ENCODE measurements at regions not wholly inside any gene's neighbourhood (a gene's known extent, or its start where the extent isn't known, plus 50 kb on each side); places are given as distances from the start of the nearest gene placed in this dataset.

- H3K36me3 Mint-ChIP-seq (ENCODE audit: low read depth): no peaks in the 10 kb centered on the region
- ATAC-seq: no peak
- Histone ChIP-seq H3F3A (replicated peaks; ENCODE audit: low read depth) (no peaks in the 10 kb centered on the region), H3K4me3 (no peak overlapping the region), H3K9me2 (ENCODE audit: insufficient read depth) (no peaks in the 10 kb centered on the region), H3K4me1 (ENCODE audit: insufficient read depth) (no peaks in the 10 kb centered on the region), H3K79me2 (replicated peaks; ENCODE audit: insufficient read depth) (no peaks in the 10 kb centered on the region), H3K27me3 (ENCODE audit: insufficient read depth) (no peaks in the 10 kb centered on the region), H4K20me1 (replicated peaks; ENCODE audit: insufficient read depth) (no peaks in the 10 kb centered on the region), H3K4me2 (no peak overlapping the region), H3K27ac (ENCODE audit: low read depth) (no peak overlapping the region), H3K36me3 (ENCODE audit: insufficient read depth) (no peaks in the 10 kb centered on the region), H2AFZ (no peak overlapping the region)
- peaks cover 11% of the 10 kb centered on the region for H3K27me3 Mint-ChIP-seq (ENCODE audit: insufficient read depth, low read depth, poor library complexity)
- no peak overlapping the region for H3K27ac Mint-ChIP-seq
- H3K4me1 Mint-ChIP-seq: peaks cover 4% of the 10 kb centered on the region; the same call in 1 of the 3 replicates
- H3K4me3 Mint-ChIP-seq: no peak overlapping the region
- DNase-seq (ENCODE audit: low spot score): no peak
- no peaks in the 10 kb centered on the region for H3K9me3 Mint-ChIP-seq
- TF ChIP-seq, protein P1, sequence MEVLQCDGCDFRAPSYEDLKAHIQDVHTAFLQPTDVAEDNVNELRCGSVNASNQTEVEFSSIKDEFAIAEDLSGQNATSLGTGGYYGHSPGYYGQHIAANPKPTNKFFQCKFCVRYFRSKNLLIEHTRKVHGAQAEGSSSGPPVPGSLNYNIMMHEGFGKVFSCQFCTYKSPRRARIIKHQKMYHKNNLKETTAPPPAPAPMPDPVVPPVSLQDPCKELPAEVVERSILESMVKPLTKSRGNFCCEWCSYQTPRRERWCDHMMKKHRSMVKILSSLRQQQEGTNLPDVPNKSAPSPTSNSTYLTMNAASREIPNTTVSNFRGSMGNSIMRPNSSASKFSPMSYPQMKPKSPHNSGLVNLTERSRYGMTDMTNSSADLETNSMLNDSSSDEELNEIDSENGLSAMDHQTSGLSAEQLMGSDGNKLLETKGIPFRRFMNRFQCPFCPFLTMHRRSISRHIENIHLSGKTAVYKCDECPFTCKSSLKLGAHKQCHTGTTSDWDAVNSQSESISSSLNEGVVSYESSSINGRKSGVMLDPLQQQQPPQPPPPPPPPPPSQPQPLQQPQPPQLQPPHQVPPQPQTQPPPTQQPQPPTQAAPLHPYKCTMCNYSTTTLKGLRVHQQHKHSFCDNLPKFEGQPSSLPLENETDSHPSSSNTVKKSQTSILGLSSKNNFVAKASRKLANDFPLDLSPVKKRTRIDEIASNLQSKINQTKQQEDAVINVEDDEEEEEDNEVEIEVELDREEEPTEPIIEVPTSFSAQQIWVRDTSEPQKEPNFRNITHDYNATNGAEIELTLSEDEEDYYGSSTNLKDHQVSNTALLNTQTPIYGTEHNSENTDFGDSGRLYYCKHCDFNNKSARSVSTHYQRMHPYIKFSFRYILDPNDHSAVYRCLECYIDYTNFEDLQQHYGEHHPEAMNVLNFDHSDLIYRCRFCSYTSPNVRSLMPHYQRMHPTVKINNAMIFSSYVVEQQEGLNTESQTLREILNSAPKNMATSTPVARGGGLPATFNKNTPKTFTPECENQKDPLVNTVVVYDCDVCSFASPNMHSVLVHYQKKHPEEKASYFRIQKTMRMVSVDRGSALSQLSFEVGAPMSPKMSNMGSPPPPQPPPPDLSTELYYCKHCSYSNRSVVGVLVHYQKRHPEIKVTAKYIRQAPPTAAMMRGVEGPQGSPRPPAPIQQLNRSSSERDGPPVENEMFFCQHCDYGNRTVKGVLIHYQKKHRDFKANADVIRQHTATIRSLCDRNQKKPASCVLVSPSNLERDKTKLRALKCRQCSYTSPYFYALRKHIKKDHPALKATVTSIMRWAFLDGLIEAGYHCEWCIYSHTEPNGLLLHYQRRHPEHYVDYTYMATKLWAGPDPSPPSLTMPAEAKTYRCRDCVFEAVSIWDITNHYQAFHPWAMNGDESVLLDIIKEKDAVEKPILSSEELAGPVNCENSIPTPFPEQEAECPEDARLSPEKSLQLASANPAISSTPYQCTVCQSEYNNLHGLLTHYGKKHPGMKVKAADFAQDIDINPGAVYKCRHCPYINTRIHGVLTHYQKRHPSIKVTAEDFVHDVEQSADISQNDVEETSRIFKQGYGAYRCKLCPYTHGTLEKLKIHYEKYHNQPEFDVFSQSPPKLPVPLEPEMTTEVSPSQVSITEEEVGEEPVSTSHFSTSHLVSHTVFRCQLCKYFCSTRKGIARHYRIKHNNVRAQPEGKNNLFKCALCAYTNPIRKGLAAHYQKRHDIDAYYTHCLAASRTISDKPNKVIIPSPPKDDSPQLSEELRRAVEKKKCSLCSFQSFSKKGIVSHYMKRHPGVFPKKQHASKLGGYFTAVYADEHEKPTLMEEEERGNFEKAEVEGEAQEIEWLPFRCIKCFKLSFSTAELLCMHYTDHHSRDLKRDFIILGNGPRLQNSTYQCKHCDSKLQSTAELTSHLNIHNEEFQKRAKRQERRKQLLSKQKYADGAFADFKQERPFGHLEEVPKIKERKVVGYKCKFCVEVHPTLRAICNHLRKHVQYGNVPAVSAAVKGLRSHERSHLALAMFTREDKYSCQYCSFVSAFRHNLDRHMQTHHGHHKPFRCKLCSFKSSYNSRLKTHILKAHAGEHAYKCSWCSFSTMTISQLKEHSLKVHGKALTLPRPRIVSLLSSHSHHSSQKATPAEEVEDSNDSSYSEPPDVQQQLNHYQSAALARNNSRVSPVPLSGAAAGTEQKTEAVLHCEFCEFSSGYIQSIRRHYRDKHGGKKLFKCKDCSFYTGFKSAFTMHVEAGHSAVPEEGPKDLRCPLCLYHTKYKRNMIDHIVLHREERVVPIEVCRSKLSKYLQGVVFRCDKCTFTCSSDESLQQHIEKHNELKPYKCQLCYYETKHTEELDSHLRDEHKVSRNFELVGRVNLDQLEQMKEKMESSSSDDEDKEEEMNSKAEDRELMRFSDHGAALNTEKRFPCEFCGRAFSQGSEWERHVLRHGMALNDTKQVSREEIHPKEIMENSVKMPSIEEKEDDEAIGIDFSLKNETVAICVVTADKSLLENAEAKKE (CRISPR knock-in tag; IDR thresholded peaks at IDR 0.05): no peak
- TF ChIP-seq JUNB (IDR thresholded peaks at IDR 0.05; ENCODE audit: unreplicated experiment) (no peak), ZNF114 (CRISPR knock-in tag; IDR thresholded peaks at IDR 0.05) (no peak), POLR2AphosphoS5 (IDR thresholded peaks at IDR 0.05; ENCODE audit: low read depth) (no peak), EZH2 (IDR thresholded peaks at IDR 0.05; ENCODE audit: low read depth, unreplicated experiment) (no peak), CREB1 (CRISPR knock-in tag; IDR thresholded peaks at IDR 0.05; ENCODE audit: low read depth) (no peak), EZH2phosphoT487 (IDR thresholded peaks at IDR 0.05; ENCODE audit: unreplicated experiment) (no peak), CTCF (conservative IDR thresholded peaks at IDR 0.05; ENCODE audit: low read depth in 2 of 2) (no peak), NANOG (IDR thresholded peaks at IDR 0.05; ENCODE audit: borderline replicate concordance) (no peak), ZNF331 (CRISPR knock-in tag; IDR thresholded peaks at IDR 0.05; ENCODE audit: low read depth) (no peak), STAT1 (IDR thresholded peaks at IDR 0.05; ENCODE audit: unreplicated experiment) (no peak)
- TF ChIP-seq, protein P2, sequence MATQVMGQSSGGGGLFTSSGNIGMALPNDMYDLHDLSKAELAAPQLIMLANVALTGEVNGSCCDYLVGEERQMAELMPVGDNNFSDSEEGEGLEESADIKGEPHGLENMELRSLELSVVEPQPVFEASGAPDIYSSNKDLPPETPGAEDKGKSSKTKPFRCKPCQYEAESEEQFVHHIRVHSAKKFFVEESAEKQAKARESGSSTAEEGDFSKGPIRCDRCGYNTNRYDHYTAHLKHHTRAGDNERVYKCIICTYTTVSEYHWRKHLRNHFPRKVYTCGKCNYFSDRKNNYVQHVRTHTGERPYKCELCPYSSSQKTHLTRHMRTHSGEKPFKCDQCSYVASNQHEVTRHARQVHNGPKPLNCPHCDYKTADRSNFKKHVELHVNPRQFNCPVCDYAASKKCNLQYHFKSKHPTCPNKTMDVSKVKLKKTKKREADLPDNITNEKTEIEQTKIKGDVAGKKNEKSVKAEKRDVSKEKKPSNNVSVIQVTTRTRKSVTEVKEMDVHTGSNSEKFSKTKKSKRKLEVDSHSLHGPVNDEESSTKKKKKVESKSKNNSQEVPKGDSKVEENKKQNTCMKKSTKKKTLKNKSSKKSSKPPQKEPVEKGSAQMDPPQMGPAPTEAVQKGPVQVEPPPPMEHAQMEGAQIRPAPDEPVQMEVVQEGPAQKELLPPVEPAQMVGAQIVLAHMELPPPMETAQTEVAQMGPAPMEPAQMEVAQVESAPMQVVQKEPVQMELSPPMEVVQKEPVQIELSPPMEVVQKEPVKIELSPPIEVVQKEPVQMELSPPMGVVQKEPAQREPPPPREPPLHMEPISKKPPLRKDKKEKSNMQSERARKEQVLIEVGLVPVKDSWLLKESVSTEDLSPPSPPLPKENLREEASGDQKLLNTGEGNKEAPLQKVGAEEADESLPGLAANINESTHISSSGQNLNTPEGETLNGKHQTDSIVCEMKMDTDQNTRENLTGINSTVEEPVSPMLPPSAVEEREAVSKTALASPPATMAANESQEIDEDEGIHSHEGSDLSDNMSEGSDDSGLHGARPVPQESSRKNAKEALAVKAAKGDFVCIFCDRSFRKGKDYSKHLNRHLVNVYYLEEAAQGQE (IDR thresholded peaks at IDR 0.05; ENCODE audit: unreplicated experiment): no peak
- TF ChIP-seq, protein P3, sequence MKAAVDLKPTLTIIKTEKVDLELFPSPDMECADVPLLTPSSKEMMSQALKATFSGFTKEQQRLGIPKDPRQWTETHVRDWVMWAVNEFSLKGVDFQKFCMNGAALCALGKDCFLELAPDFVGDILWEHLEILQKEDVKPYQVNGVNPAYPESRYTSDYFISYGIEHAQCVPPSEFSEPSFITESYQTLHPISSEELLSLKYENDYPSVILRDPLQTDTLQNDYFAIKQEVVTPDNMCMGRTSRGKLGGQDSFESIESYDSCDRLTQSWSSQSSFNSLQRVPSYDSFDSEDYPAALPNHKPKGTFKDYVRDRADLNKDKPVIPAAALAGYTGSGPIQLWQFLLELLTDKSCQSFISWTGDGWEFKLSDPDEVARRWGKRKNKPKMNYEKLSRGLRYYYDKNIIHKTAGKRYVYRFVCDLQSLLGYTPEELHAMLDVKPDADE (IDR thresholded peaks at IDR 0.05): no peak
These were observed 197.6 kb downstream of the DLL1 start for GRCh38 chr6:170093276-170093657.

Data from GM23338 (cell line).